Kidney capillary endothelial cell (primary cell): ENCODE measurements at regions not wholly inside any gene's neighbourhood (a gene's known extent, or its start where the extent isn't known, plus 50 kb on each side); places are given as distances from the start of the nearest gene placed in this dataset.
"Not testable (repeated sequence)": the region's sequence is repeated elsewhere in the genome, so short reads cannot be mapped to it uniquely, and the experiment has no call there.

Experiments used
- DNase-seq: peaks from one replicate; pipeline ENCODE4 v3.0.0-alpha.2; 2018; ENCODE audit warnings: low spot score

DNA sequence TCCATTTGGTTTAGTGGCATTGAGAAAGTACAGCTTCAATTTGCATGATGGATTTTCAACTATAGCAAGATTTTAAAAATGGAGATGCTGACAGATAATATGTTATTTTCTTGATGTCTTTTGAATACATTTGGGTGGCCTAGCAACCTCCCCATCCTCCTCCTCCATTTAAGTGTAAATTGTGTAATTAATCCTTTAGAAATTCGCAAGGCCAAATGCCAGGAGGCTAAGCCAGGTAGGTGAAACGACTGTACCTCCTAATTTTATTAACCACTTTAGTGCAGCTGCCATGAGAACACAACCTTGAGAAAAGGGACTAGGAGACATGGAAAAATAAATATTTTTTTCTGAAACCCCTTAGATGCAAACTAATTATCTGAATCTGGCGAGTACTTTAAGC, 248.8 kb downstream of the MRPS30 start:
- no peak for DNase-seq

DNA sequence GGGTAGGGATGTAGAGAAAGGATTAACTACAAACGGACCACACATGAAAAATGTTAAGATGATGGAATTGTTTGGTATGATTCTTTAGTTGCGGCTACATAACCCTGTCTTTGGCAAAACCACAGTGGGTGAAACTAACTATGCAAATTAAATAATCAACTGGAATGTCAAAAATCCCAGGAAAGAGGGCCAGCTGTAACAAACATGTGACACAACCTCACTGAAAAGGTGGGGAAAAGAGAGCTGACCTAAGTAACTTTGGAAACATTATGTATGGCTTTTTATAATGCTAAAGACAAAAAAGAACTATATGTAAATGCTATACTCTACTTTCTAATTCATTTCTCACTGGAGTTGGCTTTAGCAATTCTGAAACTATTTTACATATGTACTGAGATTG, 252.0 kb downstream of the MRPS30 start:
- DNase-seq: no peak

DNA sequence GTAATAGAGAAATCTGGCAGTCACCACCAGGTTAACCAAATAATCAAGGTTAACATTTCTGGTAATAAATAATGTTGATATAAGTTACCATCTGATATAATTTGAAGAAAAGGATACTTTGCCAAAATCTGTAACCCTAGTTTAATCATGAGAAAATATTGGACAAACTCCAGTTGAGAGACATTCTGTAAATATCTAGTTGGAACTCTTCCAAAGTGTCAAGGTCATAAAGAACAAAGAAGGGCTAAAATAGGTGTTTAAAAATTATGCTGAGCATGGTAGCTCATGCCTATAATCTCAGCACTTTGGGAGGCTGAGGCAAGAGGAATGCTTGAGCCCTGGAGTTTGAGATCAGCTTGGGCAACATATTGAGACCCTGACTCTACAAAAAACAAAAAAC, 253.3 kb downstream of the MRPS30 start:
- DNase-seq: no peak

DNA sequence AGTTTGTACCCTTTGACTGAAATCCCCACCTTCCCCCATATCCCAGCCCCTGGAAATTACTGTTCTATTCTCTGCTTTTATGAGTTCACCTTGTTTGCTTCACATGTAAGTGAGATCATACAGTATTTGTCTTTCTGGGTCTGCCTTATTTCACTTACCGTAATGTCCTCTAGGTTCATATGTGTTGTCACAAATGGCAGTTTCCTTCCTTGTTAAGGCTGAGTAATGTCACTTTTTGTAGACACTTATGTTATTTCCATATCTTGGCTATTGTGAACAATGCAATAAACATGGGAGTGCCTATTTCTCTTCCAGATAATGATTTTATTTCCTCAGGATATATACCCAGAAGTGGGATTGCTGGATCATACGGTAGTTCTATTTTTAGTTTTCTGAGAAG, 272.3 kb downstream of the MRPS30 start:
- DNase-seq: no peak

DNA sequence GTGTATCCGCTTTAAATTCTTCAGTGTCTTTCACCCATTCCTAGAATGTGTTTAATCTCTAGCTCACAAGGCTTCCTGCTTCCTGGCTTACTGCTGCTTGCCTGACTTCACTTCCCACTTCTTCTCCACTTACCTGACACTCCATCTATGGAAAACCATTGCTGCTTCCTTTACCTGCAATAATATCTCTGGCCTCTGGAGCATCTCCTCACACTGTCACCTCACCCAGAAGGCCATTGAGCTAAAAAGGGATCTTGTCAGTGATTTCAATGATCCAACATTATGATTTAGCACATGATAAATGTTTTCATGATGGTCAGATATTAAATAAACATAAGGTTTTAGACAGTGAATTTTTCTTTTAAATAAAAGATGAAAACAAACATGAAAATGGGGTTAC, 281.1 kb downstream of the MRPS30 start:
- no peak for DNase-seq

DNA sequence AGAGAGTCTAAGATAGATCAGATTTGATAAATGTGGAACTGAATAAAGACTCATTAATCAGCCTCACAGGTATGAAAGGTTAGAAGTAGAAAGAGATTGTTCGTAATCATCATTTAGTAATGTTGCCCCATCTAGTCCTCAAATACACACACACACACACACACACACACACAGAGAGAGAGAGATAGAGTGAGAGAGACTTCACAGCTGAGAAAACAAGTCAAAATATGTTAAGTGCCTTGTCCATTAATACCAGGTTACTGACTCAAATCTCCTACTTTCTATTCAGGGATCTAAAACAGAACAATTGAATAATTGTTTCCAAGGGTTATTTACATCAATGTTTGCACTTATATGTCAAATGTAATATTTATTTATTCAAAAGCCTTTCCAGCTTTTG, 284.6 kb downstream of the MRPS30 start:
- no peak for DNase-seq

DNA sequence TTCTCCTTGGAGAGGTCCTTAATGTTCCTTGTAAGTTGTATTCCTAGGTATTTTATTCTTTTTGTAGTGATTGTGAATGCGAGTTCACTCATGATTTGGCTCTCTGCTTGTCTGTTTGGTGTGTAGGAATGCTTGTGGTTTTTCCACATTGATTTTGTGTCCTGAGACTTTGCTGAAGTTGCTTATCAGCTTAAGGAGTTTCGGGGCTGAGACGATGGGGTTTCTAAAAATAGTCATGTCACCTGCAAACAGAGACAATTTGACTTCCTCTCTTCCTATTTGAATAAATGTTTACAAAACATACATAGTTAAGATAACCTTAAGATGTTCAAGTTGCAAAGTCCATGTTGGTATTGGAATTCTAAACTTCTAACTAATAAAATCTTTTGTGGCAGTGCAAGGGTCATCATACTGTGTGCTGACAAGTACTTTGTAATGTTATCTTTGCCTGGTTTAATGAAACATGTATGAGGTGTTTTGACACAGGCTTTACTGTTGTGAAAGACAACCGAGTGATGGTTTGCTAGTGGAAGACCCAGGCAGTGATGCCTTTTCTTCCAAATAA, 286.2 kb downstream of the MRPS30 start:
- no peak for DNase-seq

DNA sequence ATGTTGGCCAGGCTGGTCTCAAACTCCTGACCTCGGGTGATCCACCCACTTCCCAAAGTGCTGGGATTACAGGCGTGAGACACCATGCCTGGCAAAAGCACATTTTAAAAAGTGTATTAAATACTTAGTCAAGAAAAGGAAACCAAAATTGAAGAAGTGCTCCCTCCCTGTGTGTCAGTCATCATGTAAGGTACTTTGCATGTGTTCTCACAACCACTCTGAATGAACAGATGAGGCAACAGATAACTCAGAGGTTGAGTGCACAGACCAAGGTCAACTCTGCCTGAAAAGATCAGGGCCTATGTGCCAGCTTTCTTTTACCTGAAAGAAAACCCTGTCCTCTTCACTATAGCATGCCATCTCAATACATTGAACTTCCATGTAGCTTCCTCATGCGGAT, 289.7 kb downstream of the MRPS30 start:
- no peak for DNase-seq

DNA sequence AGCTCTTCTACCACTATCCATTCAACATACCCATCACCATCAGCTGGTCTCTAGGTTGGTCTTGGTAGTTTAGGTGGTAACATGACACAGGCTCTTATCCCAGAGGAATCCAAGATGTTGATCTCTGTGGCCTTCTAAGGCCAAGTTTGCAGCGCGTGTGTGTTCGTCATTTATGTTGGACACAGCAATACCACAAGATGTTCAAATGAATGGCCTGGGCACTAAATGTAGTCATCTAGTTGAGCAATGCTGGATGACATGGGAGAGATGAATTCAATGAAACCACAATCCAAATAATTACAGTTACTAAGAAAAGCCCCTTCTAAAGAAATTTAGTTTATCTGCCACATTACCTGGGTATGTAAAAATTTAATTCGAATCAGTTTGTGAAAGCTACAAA, 292.4 kb downstream of the MRPS30 start:
- no peak for DNase-seq

DNA sequence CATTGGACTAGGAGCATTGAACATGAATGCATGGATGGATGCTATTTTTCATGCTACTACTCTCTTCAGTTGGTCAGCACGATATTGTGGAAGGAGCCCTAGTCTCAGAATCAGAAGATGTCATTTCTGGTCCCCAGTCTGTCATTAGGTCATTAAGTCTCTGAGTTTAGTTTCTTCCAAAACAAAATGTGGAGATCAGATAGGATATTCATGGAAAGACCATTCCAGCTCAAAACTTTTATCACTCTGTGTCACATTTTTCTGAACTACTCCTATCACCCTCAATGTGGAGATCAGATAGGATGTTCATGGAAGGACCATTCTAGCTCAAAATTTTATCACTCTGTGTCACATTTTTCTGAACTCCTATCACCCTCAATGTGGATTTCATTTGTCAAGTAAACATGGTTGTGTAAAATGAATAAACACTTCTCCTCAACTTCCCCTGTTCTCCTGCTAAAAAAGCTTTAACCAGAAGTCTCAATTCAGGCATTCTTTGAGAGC, 296.8 kb downstream of the MRPS30 start:
- no peak for DNase-seq

DNA sequence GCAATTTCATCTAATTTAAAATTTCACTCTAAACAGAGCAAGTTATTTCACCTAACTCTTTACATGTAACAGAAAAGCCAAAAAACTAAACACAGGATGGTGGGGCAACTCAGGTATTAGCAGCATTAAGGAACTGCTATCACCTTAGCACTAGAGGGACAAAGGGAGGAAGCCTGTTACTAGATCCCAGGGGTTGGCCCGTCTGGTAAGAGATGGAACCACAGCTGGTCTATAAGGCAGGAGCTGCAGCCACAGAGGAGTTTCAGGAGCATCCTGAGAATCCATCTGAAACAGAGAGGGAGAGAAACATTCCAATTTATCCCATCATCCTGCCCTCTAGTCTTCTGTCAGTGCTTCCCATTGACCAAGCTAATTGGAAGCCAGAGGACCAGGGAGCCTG, 300.3 kb downstream of the MRPS30 start:
- DNase-seq: no peak

DNA sequence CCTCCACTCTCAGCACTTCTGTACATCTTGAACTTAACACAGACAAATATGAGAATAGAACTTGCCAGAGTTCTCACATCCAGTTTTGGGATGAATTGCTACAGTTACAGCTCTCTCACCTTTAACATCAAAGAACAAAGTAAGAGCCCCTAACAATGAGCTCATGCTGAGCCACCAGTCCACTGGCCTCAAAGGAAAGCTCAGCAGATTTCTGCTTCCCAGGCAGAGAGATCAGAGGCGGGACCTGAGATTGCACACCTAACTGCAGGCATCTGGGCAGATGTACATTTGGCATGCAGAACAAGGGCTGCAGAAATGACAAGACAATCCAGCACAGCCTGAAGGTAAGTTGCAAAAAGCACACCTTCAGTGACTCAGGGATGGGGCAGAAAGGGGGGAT, 300.9 kb downstream of the MRPS30 start:
- DNase-seq: no peak

DNA sequence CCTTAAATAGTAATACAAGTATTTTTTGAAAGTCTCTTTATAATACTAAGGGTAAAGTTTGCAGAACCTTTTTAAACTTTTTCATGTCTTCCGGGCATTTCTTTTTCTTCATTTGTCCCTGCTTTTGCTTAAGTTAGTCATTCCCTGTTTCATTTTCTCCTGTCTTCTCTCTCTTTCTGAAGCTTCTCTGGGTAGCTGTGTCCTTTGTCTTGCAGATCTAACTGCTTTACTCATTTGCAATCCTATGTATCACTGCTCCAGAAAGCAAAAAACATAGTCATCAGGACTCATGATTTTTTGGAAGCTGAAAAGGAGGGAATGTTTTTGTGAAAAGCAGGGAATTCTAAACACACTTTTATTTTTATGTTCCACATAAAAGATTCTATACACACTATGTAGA, 301.7 kb downstream of the MRPS30 start:
- DNase-seq: no peak

DNA sequence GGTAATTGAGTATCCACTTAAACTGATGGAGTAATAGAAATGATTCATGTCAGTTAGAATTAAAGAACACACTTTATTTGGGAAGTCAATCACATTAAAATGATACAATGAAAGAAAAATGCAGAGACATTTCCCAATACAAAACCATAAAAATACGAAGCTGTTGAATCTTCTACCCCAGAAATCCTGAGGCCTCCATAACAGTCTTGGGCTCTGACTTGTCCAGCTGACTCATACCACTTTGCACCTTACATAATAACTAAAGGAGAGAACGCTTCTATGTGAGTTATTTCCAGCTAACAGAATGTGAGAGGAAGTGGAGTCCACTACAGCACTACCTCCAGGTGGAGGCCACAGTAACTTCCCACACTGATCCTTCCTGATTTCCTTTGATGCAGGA, 305.0 kb downstream of the MRPS30 start:
- DNase-seq: no peak

DNA sequence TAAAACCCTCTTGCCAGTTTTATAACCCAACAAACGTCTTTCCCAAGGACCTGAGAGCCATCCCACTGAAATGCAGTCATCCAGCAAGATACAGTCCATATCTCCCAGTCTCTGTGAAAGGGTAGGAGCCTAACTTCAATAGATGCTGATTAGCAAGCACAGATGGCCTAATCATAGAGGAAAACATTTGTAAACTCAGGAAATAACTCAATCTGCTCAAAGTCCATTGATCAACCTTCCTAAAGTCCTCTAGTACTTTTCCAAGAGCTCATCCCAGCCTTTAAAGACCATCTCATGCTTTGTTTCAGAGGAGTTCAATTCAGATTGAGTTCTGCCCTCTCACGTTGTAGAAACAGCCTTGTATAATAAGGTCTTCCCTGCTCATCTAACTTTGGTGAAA, 324.2 kb downstream of the MRPS30 start:
- no peak for DNase-seq

DNA sequence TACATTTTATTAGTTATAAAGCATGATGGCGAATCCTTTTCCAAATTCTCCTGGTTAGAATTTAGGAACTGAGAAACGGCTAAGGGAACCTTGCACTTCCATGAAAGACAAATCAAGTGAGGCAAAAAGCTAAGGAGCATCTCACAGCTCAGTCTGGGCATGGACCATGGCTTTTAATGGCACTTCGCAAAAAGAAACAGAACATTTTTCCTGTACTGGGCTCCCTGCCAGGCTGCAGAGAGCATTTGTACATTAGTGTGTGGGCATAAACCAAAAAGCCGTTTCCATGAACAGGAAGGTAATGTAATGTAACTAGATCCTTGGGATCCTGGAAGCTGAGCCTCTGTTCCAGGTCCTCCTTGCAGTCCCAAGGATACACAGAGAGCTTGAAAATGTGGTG, 354.2 kb downstream of the MRPS30 start:
- DNase-seq: no peak

DNA sequence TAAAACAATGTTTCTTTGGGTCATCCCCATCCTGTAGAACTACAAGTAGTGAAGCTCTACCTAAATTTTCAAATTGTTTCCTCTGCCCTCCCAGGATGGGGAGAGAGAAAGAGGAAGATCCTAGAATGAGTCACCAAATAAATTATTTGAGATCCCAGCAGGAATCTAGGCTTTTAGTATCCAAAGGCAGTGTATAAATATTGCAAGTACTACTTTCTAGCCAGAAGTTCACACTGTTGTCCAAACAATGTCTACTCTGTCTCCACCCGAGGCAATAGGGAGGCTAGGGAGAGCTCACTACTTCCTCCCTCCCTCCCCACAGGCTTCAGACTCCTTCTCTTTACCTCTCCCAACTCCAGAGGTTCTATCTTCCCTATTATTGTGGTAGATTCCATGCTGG, 362.8 kb downstream of the MRPS30 start:
- DNase-seq: no peak

DNA sequence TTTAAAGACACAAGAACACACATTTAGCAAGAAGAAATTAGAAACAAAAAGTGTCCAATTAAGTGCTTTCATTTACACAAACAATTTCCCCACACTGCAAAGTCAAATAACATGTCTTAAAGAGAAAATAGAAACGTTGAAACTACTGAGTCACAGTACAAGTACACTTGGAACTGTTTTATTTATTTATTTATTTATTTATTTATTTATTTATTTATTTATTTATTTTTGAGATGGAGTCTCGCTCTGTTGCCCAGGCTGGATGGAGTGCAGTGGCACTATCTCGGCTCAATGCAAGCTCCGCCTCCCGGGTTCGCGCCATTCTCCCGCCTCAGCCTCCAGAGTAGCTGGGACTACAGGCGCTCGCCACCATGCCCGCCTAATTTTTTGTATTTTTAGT, 363.9 kb downstream of the MRPS30 start:
- DNase-seq: not testable (repeated sequence)

DNA sequence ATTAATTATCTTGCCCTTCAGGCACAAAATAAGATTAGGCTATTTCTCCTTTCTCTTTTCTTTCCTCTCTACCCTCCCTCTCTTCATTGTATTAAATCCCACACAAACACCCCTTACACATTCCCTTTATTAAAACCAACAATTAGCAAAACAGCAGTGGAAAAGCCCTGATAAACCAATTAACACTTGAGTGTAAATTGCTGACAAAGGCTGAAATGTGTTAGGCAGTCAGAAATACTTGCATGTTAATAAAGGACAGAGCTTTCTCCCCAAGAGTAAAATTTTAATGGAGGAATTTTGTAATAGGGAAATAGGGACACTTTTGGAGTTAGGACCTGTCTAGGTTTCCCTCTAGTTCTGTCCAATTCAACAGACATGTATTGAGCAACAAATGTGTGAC, 370.9 kb downstream of the MRPS30 start:
- DNase-seq: no peak

DNA sequence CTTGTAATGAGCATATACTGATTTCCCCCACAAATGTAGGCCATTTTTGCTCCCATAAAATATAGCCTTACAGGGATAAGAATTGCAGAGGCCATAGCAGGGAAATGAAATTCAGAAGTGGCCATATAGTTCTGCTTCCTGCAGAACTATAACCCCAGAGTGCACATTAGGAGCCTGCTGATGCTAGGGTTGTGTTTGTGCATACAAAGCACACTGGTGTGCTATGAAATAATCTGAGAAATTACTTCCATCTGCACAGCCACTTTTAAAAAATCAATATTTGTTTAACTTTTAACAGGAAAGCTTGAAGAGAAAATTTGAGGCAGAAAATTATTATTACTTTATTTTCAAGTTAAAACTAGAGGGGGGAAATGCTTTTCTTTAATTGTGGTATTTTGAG, 380.3 kb downstream of the MRPS30 start:
- no peak for DNase-seq

DNA sequence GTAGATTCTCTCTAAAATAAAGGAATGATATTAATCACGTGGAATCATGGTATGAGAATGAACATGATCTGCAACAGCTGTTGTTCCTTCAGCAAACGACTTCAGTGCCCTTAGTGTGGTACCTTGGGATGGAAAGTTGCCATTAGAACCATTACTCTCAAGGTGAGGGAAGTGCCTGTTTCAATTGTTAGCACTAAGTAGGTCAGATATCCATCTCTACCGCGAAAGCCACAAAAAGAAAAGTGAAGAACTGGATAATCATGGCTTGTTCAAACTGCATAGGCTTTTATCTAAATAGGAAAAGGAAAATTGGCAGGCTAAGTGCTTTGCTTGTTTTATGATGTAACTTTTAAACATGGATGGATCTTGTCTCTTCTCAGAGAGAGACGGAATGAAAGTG, 380.7 kb downstream of the MRPS30 start:
- no peak for DNase-seq

DNA sequence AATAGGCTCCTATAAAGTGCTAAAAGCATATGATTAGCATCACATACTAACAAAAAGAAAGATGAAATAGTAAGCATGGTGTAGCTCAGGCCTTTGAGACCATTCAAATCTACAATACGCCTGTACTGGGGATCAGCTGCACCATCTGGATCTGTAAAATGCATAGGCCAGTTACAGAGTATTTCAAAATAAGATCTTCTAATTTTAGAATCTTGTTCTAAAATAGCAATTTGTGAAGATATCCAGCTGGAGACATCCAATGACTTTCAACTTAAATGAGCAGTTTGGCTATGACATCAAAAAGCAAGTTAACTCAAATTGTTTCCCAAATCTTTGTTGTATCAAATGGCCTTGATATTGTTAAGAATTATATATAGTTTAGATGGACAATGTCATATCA, 386.3 kb downstream of the MRPS30 start:
- no peak for DNase-seq
